Dedifferentiated amniotic fluid mesenchymal stem cell (primary cell): ENCODE measurements at regions not wholly inside any gene's neighbourhood (a gene's known extent, or its start where the extent isn't known, plus 50 kb on each side); places are given as distances from the start of the nearest gene placed in this dataset.
"Not testable (repeated sequence)": the region's sequence is repeated elsewhere in the genome, so short reads cannot be mapped to it uniquely, and the experiment has no call there.

Experiments used
- DNase-seq: peaks from one replicate; pipeline ENCODE4 v3.0.0-alpha.2; 2016; ENCODE audit errors: extremely low spot score

GRCh38 chr7:1300206-1300605 lies 67.5 kb downstream of the UNCX start:
- DNase-seq = no peak

GRCh38 chr7:1300636-1301035 lies 68.0 kb downstream of the UNCX start:
- DNase-seq = no peak

GRCh38 chr7:1301054-1301881 lies 68.6 kb downstream of the UNCX start:
- DNase-seq = no peak

- no peak for DNase-seq
Measured at GRCh38 chr7:1301882-1302251, 69.2 kb downstream of the UNCX start.

- DNase-seq = no peak
Measured at GRCh38 chr7:1302936-1303335, 70.3 kb downstream of the UNCX start.

- not testable (repeated sequence) for DNase-seq
Measured at GRCh38 chr7:1304011-1304410, 71.3 kb downstream of the UNCX start.

- no peak for DNase-seq
Measured at GRCh38 chr7:1305873-1306272, 73.2 kb downstream of the UNCX start.

- DNase-seq = no peak
Measured at GRCh38 chr7:1307828-1308227, 75.2 kb downstream of the UNCX start.

GRCh38 chr7:1309290-1309689 lies 76.6 kb downstream of the UNCX start:
- no peak for DNase-seq

GRCh38 chr7:1309996-1310395 lies 77.3 kb downstream of the UNCX start:
- no peak for DNase-seq

- no peak for DNase-seq
Measured at GRCh38 chr7:1310936-1311335, 78.3 kb downstream of the UNCX start.

- no peak for DNase-seq
Measured at GRCh38 chr7:1311406-1312135, 78.9 kb downstream of the UNCX start.

- DNase-seq = no peak
Measured at GRCh38 chr7:1312136-1313070, 79.7 kb downstream of the UNCX start.

- DNase-seq = no peak
Measured at GRCh38 chr7:1313613-1314012, 80.9 kb downstream of the UNCX start.

GRCh38 chr7:1314021-1314907 lies 81.6 kb downstream of the UNCX start:
- no peak for DNase-seq

GRCh38 chr7:1314908-1315450 lies 82.3 kb downstream of the UNCX start:
- DNase-seq = no peak

GRCh38 chr7:1316086-1316485 lies 83.4 kb downstream of the UNCX start:
- DNase-seq = no peak

GRCh38 chr7:1317646-1318045 lies 85.0 kb downstream of the UNCX start:
- DNase-seq = no peak

- no peak for DNase-seq
Measured at GRCh38 chr7:1318051-1318450, 85.4 kb downstream of the UNCX start.

- no peak for DNase-seq
Measured at GRCh38 chr7:1318661-1319060, 86.0 kb downstream of the UNCX start.
